ENCODE measurements at regions not wholly inside any gene's neighbourhood (a gene's known extent, or its start where the extent isn't known, plus 50 kb on each side); places are given as distances from the start of the nearest gene placed in this dataset.

- TF ChIP-seq, protein P1, sequence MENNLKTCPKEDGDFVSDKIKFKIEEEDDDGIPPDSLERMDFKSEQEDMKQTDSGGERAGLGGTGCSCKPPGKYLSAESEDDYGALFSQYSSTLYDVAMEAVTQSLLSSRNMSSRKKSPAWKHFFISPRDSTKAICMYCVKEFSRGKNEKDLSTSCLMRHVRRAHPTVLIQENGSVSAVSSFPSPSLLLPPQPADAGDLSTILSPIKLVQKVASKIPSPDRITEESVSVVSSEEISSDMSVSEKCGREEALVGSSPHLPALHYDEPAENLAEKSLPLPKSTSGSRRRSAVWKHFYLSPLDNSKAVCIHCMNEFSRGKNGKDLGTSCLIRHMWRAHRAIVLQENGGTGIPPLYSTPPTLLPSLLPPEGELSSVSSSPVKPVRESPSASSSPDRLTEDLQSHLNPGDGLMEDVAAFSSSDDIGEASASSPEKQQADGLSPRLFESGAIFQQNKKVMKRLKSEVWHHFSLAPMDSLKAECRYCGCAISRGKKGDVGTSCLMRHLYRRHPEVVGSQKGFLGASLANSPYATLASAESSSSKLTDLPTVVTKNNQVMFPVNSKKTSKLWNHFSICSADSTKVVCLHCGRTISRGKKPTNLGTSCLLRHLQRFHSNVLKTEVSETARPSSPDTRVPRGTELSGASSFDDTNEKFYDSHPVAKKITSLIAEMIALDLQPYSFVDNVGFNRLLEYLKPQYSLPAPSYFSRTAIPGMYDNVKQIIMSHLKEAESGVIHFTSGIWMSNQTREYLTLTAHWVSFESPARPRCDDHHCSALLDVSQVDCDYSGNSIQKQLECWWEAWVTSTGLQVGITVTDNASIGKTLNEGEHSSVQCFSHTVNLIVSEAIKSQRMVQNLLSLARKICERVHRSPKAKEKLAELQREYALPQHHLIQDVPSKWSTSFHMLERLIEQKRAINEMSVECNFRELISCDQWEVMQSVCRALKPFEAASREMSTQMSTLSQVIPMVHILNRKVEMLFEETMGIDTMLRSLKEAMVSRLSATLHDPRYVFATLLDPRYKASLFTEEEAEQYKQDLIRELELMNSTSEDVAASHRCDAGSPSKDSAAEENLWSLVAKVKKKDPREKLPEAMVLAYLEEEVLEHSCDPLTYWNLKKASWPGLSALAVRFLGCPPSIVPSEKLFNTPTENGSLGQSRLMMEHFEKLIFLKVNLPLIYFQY (CRISPR knock-in tag; IDR thresholded peaks at IDR 0.05; ENCODE audit: borderline replicate concordance), result no peak
- TF ChIP-seq ZSCAN31 (CRISPR knock-in tag; IDR thresholded peaks at IDR 0.05; ENCODE audit: low read depth) (no peak), ZNF33B (CRISPR knock-in tag; IDR thresholded peaks at IDR 0.05) (no peak), ZNF883 (CRISPR knock-in tag; IDR thresholded peaks at IDR 0.05; ENCODE audit: not compliant biosample characterization) (no peak), NFAT5 (CRISPR knock-in tag; IDR thresholded peaks at IDR 0.05) (no peak)
Observed at GRCh38 chr1:90314533-90314932, 319.6 kb downstream of the ZNF326 start (continued).

Measured in HepG2 (cell line).